GM18511 (cell line): ENCODE measurements at regions not wholly inside any gene's neighbourhood (a gene's known extent, or its start where the extent isn't known, plus 50 kb on each side); places are given as distances from the start of the nearest gene placed in this dataset.
A peak's percentile ranks its signal among the peaks of the same experiment; 100 is the strongest.
"Not testable (repeated sequence)": the region's sequence is repeated elsewhere in the genome, so short reads cannot be mapped to it uniquely, and the experiment has no call there.

Experiments
- ATAC-seq: cut with Tn5 transposase; IDR thresholded peaks from one replicate; pipeline ENCODE4 v1.9.1; 2021; ENCODE audit warnings: mild to moderate bottlenecking, moderate library complexity; ENCODE audit not compliant: unreplicated experiment

- ATAC-seq: peak; percentile 100
Measured at GRCh38 chr1:113185463-113186104, 112.6 kb downstream of the LRIG2 start.

- no peak for ATAC-seq
Measured at GRCh38 chr1:113190078-113190477, 117.1 kb downstream of the LRIG2 start.

- ATAC-seq: no peak
Measured at GRCh38 chr1:113190930-113191329, 117.9 kb downstream of the LRIG2 start.

GRCh38 chr1:113191579-113192076, 118.6 kb downstream of the LRIG2 start:
- peak; percentile 71 for ATAC-seq

- peak; percentile 30 for ATAC-seq
Measured at GRCh38 chr1:113192242-113192641, 119.2 kb downstream of the LRIG2 start.

GRCh38 chr1:113192980-113193379, 120.0 kb downstream of the LRIG2 start:
- ATAC-seq: no peak

- no peak for ATAC-seq
Measured at GRCh38 chr1:113194846-113195830, 122.1 kb downstream of the LRIG2 start.

- ATAC-seq: no peak
Measured at GRCh38 chr1:113197719-113198330, 124.8 kb downstream of the LRIG2 start.

GRCh38 chr1:113198806-113199205, 125.8 kb downstream of the LRIG2 start:
- no peak for ATAC-seq

- no peak for ATAC-seq
Measured at GRCh38 chr1:113199760-113200455, 126.9 kb downstream of the LRIG2 start.

GRCh38 chr1:113201560-113201959, 128.6 kb downstream of the LRIG2 start:
- ATAC-seq: no peak

- no peak for ATAC-seq
Measured at GRCh38 chr1:113205980-113206766, 133.2 kb downstream of the LRIG2 start.

GRCh38 chr1:113207019-113207418, 134.0 kb downstream of the LRIG2 start:
- no peak for ATAC-seq

GRCh38 chr1:113207457-113207856, 134.5 kb downstream of the LRIG2 start:
- no peak for ATAC-seq

GRCh38 chr1:113208425-113208824, 135.4 kb downstream of the LRIG2 start:
- not testable (repeated sequence) for ATAC-seq

GRCh38 chr1:113210248-113210647, 137.2 kb downstream of the LRIG2 start:
- ATAC-seq: no peak

GRCh38 chr1:113211467-113211866, 138.5 kb downstream of the LRIG2 start:
- no peak for ATAC-seq

- no peak for ATAC-seq
Measured at GRCh38 chr1:113215015-113215414, 142.0 kb downstream of the LRIG2 start.

- no peak for ATAC-seq
Measured at GRCh38 chr1:113216664-113217063, 143.7 kb downstream of the LRIG2 start.
